Renal cortex interstitium (tissue), 11 donors: ENCODE measurements at regions not wholly inside any gene's neighbourhood (a gene's known extent, or its start where the extent isn't known, plus 50 kb on each side); places are given as distances from the start of the nearest gene placed in this dataset.
A peak's percentile ranks its signal among the peaks of the same experiment; 100 is the strongest.

ENCODE experiments used
- DNase-seq, 11 donors: peaks; one replicate each; pipeline ENCODE4 v3.0.0-alpha.2; 2013; ENCODE audit warnings: low read depth in 9 of 11, low spot score in 4 of 11; ENCODE audit errors: extremely low read depth in 1 of 11

GRCh38 chr2:234773764-234774409 is 177.9 kb upstream of the SH3BP4 start:
- no peak for DNase-seq

GRCh38 chr2:234773129-234773528 is 178.7 kb upstream of the SH3BP4 start:
- DNase-seq: no peak

GRCh38 chr2:234772733-234773060 is 179.1 kb upstream of the SH3BP4 start:
- DNase-seq: no peak

- no peak for DNase-seq
Observed at GRCh38 chr2:234771980-234772732, 179.7 kb upstream of the SH3BP4 start.

- DNase-seq: no peak
Observed at GRCh38 chr2:234771176-234771575, 180.6 kb upstream of the SH3BP4 start.

GRCh38 chr2:234770715-234771141 is 181.1 kb upstream of the SH3BP4 start:
- DNase-seq: no peak

GRCh38 chr2:234770031-234770506 is 181.7 kb upstream of the SH3BP4 start:
- DNase-seq: peak in 1 of 11 donors; percentile 13

- no peak for DNase-seq
Observed at GRCh38 chr2:234768608-234769196, 183.1 kb upstream of the SH3BP4 start.

GRCh38 chr2:234765279-234765678 is 186.5 kb upstream of the SH3BP4 start:
- no peak for DNase-seq

GRCh38 chr2:234764372-234764771 is 187.4 kb upstream of the SH3BP4 start:
- peak in 1 of 11 donors; percentile 6 for DNase-seq

GRCh38 chr2:234763002-234763873 is 188.6 kb upstream of the SH3BP4 start:
- peak in 3 of 11 donors; percentile 20 to 37 (median 23) for DNase-seq

GRCh38 chr2:234761910-234762309 is 189.9 kb upstream of the SH3BP4 start:
- DNase-seq: peak in 1 of 11 donors; percentile 12

GRCh38 chr2:234754126-234754525 is 197.7 kb upstream of the SH3BP4 start:
- peak in 3 of 11 donors; percentile 41 to 71 (median 66) for DNase-seq

GRCh38 chr2:234753701-234754100 is 198.1 kb upstream of the SH3BP4 start:
- DNase-seq: peak in 2 of 11 donors; percentile 7 to 18

GRCh38 chr2:234752966-234753365 is 198.9 kb upstream of the SH3BP4 start:
- DNase-seq: no peak

GRCh38 chr2:234751275-234751973 is 200.4 kb upstream of the SH3BP4 start:
- peak in 1 of 11 donors; percentile 16 for DNase-seq

- no peak for DNase-seq
Observed at GRCh38 chr2:234747833-234748559, 203.8 kb upstream of the SH3BP4 start.

GRCh38 chr2:234747032-234747431 is 204.8 kb upstream of the SH3BP4 start:
- DNase-seq: no peak
